ENCODE measurements at regions not wholly inside any gene's neighbourhood (a gene's known extent, or its start where the extent isn't known, plus 50 kb on each side); places are given as distances from the start of the nearest gene placed in this dataset.

- DNase-seq = no peak
- H3K4me3 ChIP-seq (ENCODE audit: low read depth, low read length) = no peak overlapping the region
- no peak for TF ChIP-seq CTCF (IDR thresholded peaks at IDR 0.05; ENCODE audit: low read depth, low read length, missing control alignments)
- in situ Hi-C loops (cut with HindIII; ENCODE audit: low pct_ligation_motif_present, low sequenced_read_pairs) = no loop called here
- no peaks in the 10 kb centered on the region for H3K27me3 ChIP-seq (replicated peaks)
- no peak overlapping the region for H3K27ac ChIP-seq
- H3K36me3 ChIP-seq (replicated peaks) = no peaks in the 10 kb centered on the region
Measured at GRCh38 chr18:10063489-10063888, 149.7 kb downstream of the VAPA start.

DNA sequence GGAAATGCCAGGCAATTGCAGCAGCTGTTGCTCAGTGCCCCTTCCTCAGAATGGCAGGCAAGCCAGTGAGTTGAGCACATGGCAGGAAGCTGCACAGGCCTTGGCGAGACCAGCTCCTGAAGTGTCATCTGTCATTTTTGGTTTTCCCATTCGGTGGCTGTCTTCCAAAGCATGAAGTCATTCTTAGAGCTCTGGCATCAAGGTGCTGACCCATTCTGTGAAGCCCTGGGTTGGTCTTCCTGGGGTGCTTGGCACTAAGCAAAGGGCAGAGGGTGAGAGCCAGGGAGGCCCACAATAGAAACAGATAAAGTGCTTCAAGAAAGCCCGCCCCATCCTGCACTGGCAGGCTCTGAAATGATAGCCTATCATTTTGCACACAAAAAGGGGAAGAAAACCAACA, 150.5 kb downstream of the VAPA start:
- Histone ChIP-seq H3K36me3 (replicated peaks) (no peaks in the 10 kb centered on the region), H3K27ac (no peak overlapping the region), H3K4me3 (ENCODE audit: low read depth, low read length) (no peak overlapping the region), H3K27me3 (replicated peaks) (no peaks in the 10 kb centered on the region)
- no peak for DNase-seq
- TF ChIP-seq CTCF (IDR thresholded peaks at IDR 0.05; ENCODE audit: low read depth, low read length, missing control alignments) = no peak
- in situ Hi-C loops (cut with HindIII; ENCODE audit: low pct_ligation_motif_present, low sequenced_read_pairs) = no loop called here

DNA sequence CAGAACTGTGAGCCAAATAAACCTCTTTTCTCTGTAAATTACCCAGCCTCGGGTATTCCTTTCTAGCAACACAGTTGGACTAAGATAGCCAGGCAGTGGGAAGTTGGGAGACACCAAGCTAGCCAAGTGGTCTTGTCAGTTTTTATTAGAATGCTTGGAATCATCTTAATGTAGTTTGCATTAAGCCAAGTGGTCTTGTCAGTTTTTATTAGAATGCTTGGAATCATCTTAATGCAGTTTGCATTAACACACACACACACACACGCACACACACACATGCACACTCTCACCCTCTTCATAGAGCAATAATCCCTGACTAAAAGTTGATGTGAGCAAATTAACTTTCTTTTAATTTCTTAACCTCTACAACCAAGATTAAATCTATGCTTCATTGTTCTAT, 151.5 kb downstream of the VAPA start:
- no peak for TF ChIP-seq CTCF (IDR thresholded peaks at IDR 0.05; ENCODE audit: low read depth, low read length, missing control alignments)
- in situ Hi-C loops (cut with HindIII; ENCODE audit: low pct_ligation_motif_present, low sequenced_read_pairs) = no loop called here
- H3K27ac ChIP-seq = no peak overlapping the region

GRCh38 chr18:10067670-10068659, 154.1 kb downstream of the VAPA start:
- no peaks in the 10 kb centered on the region for H3K36me3 ChIP-seq (replicated peaks)

More for the DNA sequence above, 151.5 kb downstream of the VAPA start:
- no peaks in the 10 kb centered on the region for H3K36me3 ChIP-seq (replicated peaks)
- DNase-seq = no peak
- H3K4me3 ChIP-seq (ENCODE audit: low read depth, low read length) = no peak overlapping the region
- no peaks in the 10 kb centered on the region for H3K27me3 ChIP-seq (replicated peaks)

GRCh38 chr18:10068766-10069567, 155.2 kb downstream of the VAPA start:
- DNase-seq = no peak
- in situ Hi-C loops (cut with HindIII; ENCODE audit: low pct_ligation_motif_present, low sequenced_read_pairs) = no loop called here
- Histone ChIP-seq H3K27me3 (replicated peaks) (no peaks in the 10 kb centered on the region), H3K36me3 (replicated peaks) (no peaks in the 10 kb centered on the region), H3K27ac (no peak overlapping the region), H3K4me3 (ENCODE audit: low read depth, low read length) (no peak overlapping the region)
- TF ChIP-seq CTCF (IDR thresholded peaks at IDR 0.05; ENCODE audit: low read depth, low read length, missing control alignments) = no peak

More at GRCh38 chr18:10067670-10068659, 154.1 kb downstream of the VAPA start:
- TF ChIP-seq CTCF (IDR thresholded peaks at IDR 0.05; ENCODE audit: low read depth, low read length, missing control alignments) = no peak
- DNase-seq = no peak
- in situ Hi-C loops (cut with HindIII; ENCODE audit: low pct_ligation_motif_present, low sequenced_read_pairs) = no loop called here
- no peak overlapping the region for H3K27ac ChIP-seq
- no peak overlapping the region for H3K4me3 ChIP-seq (ENCODE audit: low read depth, low read length)
- H3K27me3 ChIP-seq (replicated peaks) = no peaks in the 10 kb centered on the region

Measured in brain microvascular endothelial cell (primary cell).